ENCODE measurements at regions not wholly inside any gene's neighbourhood (a gene's known extent, or its start where the extent isn't known, plus 50 kb on each side); places are given as distances from the start of the nearest gene placed in this dataset.

GRCh38 chr4:27463816-27464215 is 603.2 kb downstream of the STIM2 start:
- no peak for FAIRE-seq
- DNase-seq (ENCODE audit: insufficient read length): no peak
- TF ChIP-seq TAF1 (IDR thresholded peaks at IDR 0.05; ENCODE audit: borderline replicate concordance, low read depth, low read length) (no peak), POLR2A (IDR thresholded peaks at IDR 0.05; ENCODE audit: low read depth, low read length) (no peak), POLR2AphosphoS5 (IDR thresholded peaks at IDR 0.05; ENCODE audit: low read depth, low read length) (no peak)

GRCh38 chr4:27467351-27467750 is 606.7 kb downstream of the STIM2 start:
- no peak for FAIRE-seq
- TF ChIP-seq TAF1 (IDR thresholded peaks at IDR 0.05; ENCODE audit: borderline replicate concordance, low read depth, low read length) (no peak), POLR2AphosphoS5 (IDR thresholded peaks at IDR 0.05; ENCODE audit: low read depth, low read length) (no peak), POLR2A (IDR thresholded peaks at IDR 0.05; ENCODE audit: low read depth, low read length) (no peak)
- DNase-seq (ENCODE audit: insufficient read length): no peak

DNA sequence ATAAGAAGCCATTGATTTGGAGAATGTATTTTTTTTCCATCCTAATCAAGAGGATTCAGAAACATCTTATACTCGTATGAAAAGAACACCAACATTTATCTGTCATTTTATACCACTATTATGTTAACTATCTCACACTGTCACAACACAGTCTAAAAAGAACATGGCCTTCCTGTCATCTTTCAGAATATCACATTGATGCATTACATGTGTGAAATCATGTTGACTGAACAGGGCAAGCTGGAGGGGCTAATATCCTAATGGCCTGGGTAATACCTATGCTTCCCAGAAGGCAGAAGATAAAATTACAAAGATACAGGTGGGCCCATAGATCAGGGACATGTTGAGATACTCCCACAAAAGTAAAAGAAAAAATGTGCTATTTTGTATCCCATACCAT is 611.7 kb downstream of the STIM2 start:
- FAIRE-seq (no peak), DNase-seq (ENCODE audit: insufficient read length) (no peak)
- TF ChIP-seq POLR2AphosphoS5 (IDR thresholded peaks at IDR 0.05; ENCODE audit: low read depth, low read length) (no peak), TAF1 (IDR thresholded peaks at IDR 0.05; ENCODE audit: borderline replicate concordance, low read depth, low read length) (no peak), POLR2A (IDR thresholded peaks at IDR 0.05; ENCODE audit: low read depth, low read length) (no peak)

GRCh38 chr4:27474691-27475090 is 614.0 kb downstream of the STIM2 start:
- no peak for DNase-seq (ENCODE audit: insufficient read length)
- TF ChIP-seq TAF1 (IDR thresholded peaks at IDR 0.05; ENCODE audit: borderline replicate concordance, low read depth, low read length): no peak
- TF ChIP-seq POLR2AphosphoS5 (IDR thresholded peaks at IDR 0.05; ENCODE audit: low read depth, low read length): no peak
- no peak for TF ChIP-seq POLR2A (IDR thresholded peaks at IDR 0.05; ENCODE audit: low read depth, low read length)
- FAIRE-seq: no peak

GRCh38 chr4:27484216-27484615 is 623.6 kb downstream of the STIM2 start:
- DNase-seq (ENCODE audit: insufficient read length): no peak
- FAIRE-seq: no peak
- TF ChIP-seq TAF1 (IDR thresholded peaks at IDR 0.05; ENCODE audit: borderline replicate concordance, low read depth, low read length): no peak
- no peak for TF ChIP-seq POLR2A (IDR thresholded peaks at IDR 0.05; ENCODE audit: low read depth, low read length)
- no peak for TF ChIP-seq POLR2AphosphoS5 (IDR thresholded peaks at IDR 0.05; ENCODE audit: low read depth, low read length)

GRCh38 chr4:27490315-27490714 is 629.7 kb downstream of the STIM2 start:
- TF ChIP-seq TAF1 (IDR thresholded peaks at IDR 0.05; ENCODE audit: borderline replicate concordance, low read depth, low read length) (no peak), POLR2A (IDR thresholded peaks at IDR 0.05; ENCODE audit: low read depth, low read length) (no peak), POLR2AphosphoS5 (IDR thresholded peaks at IDR 0.05; ENCODE audit: low read depth, low read length) (no peak)
- FAIRE-seq: no peak

GRCh38 chr4:27490766-27491165 is 630.1 kb downstream of the STIM2 start:
- DNase-seq (ENCODE audit: insufficient read length) (no peak), FAIRE-seq (no peak)
- TF ChIP-seq POLR2AphosphoS5 (IDR thresholded peaks at IDR 0.05; ENCODE audit: low read depth, low read length): no peak
- TF ChIP-seq TAF1 (IDR thresholded peaks at IDR 0.05; ENCODE audit: borderline replicate concordance, low read depth, low read length): no peak
- TF ChIP-seq POLR2A (IDR thresholded peaks at IDR 0.05; ENCODE audit: low read depth, low read length): no peak

More at GRCh38 chr4:27490315-27490714, 629.7 kb downstream of the STIM2 start:
- no peak for DNase-seq (ENCODE audit: insufficient read length)

- no peak for DNase-seq (ENCODE audit: insufficient read length)
- no peak for TF ChIP-seq POLR2A (IDR thresholded peaks at IDR 0.05; ENCODE audit: low read depth, low read length)
- TF ChIP-seq TAF1 (IDR thresholded peaks at IDR 0.05; ENCODE audit: borderline replicate concordance, low read depth, low read length): no peak
- TF ChIP-seq POLR2AphosphoS5 (IDR thresholded peaks at IDR 0.05; ENCODE audit: low read depth, low read length): no peak
- no peak for FAIRE-seq
Measured at GRCh38 chr4:27506401-27506800, 645.8 kb downstream of the STIM2 start.

DNA sequence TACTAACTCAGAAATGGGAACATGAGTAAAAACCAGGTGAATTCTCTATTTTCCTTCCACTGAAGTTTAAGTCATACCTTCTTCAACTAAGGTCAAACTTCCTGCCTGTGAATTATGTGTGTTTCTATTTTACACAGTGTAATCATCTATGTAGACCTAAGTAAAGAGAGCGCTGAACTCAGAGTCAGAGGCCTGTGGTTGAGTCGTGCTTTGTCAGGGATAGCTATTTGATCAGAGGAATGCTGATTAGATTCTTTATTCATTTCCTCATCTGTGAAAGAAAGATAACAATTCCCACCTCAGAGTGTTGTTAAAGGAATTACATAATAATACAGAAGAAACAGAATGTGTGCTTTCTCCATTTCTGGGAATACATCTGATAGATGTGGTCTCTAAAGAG is 654.1 kb downstream of the STIM2 start:
- no peak for DNase-seq (ENCODE audit: insufficient read length)
- FAIRE-seq: no peak

GRCh38 chr4:27515140-27515539 is 654.5 kb downstream of the STIM2 start:
- TF ChIP-seq POLR2A (IDR thresholded peaks at IDR 0.05; ENCODE audit: low read depth, low read length) (no peak), POLR2AphosphoS5 (IDR thresholded peaks at IDR 0.05; ENCODE audit: low read depth, low read length) (no peak), TAF1 (IDR thresholded peaks at IDR 0.05; ENCODE audit: borderline replicate concordance, low read depth, low read length) (no peak)
- DNase-seq (ENCODE audit: insufficient read length) (no peak), FAIRE-seq (no peak)

More for the DNA sequence above, 654.1 kb downstream of the STIM2 start:
- TF ChIP-seq TAF1 (IDR thresholded peaks at IDR 0.05; ENCODE audit: borderline replicate concordance, low read depth, low read length) (no peak), POLR2A (IDR thresholded peaks at IDR 0.05; ENCODE audit: low read depth, low read length) (no peak), POLR2AphosphoS5 (IDR thresholded peaks at IDR 0.05; ENCODE audit: low read depth, low read length) (no peak)

DNA sequence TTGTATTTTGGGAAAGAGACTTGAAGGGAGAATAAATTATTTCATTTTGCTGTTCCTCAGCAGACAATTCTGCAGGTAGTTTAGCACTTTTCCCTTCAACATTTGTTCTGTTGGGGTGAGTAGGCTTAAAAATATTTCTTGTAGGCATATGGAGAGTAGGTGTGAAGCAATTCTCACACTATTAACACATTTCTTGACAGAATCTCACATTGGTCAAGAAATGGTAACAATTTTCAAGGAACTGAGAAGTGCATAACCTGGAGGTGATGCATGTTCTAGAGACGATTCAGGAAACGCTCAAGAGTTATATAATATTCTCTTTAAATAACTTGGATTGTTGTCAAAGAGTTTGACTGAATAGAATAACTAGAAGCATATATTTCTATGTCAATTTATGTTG is 658.2 kb downstream of the STIM2 start:
- no peak for FAIRE-seq
- DNase-seq (ENCODE audit: insufficient read length): no peak
- TF ChIP-seq POLR2A (IDR thresholded peaks at IDR 0.05; ENCODE audit: low read depth, low read length): no peak

DNA sequence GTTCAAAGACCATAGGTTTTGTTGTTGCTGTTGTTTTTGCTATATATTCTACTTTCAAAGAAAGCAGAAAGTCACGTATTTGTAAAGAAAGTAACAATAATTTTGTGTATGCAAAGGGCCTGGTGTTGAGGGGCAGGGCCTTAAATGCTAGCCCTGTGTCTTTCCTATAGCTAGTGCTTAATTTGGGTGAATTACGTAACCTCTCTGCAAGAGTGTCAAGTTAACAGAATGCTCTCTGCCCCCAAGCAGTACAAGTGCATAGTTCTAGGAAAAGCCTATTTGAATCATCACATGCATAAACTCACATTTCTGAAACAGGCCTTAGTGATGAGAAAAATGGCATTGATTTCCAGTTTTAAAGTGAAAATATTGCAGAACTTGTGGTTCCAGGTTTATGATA is 663.6 kb downstream of the STIM2 start:
- TF ChIP-seq TAF1 (IDR thresholded peaks at IDR 0.05; ENCODE audit: borderline replicate concordance, low read depth, low read length) (no peak), POLR2AphosphoS5 (IDR thresholded peaks at IDR 0.05; ENCODE audit: low read depth, low read length) (no peak), POLR2A (IDR thresholded peaks at IDR 0.05; ENCODE audit: low read depth, low read length) (no peak)
- FAIRE-seq (no peak), DNase-seq (ENCODE audit: insufficient read length) (no peak)

DNA sequence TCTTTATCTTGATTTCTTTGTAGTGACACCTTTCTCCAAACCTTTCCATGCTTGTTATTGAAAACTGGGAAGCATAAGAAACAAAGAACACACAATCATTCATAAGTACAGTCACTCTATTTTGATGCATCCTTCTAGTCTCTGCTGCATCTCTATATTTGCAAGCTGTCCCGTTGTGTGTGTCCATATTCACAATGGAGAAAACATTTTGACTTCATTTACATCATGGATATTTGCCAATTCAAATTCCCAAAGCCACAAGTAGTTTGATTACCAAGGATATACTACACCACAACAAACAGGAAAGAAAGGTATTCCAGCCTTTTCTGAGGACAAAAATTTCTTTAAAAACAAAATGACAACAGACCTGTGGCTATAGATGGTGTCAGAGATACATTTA is 673.8 kb downstream of the STIM2 start:
- no peak for DNase-seq (ENCODE audit: insufficient read length)
- TF ChIP-seq TAF1 (IDR thresholded peaks at IDR 0.05; ENCODE audit: borderline replicate concordance, low read depth, low read length): no peak
- no peak for TF ChIP-seq POLR2AphosphoS5 (IDR thresholded peaks at IDR 0.05; ENCODE audit: low read depth, low read length)
- no peak for TF ChIP-seq POLR2A (IDR thresholded peaks at IDR 0.05; ENCODE audit: low read depth, low read length)
- FAIRE-seq: no peak
